GM12864 (cell line): ENCODE measurements at regions not wholly inside any gene's neighbourhood (a gene's known extent, or its start where the extent isn't known, plus 50 kb on each side); places are given as distances from the start of the nearest gene placed in this dataset.

ENCODE experiments used
- DNase-seq: peaks from one replicate; pipeline ENCODE4 v3.0.0-alpha.2; 2011; ENCODE audit warnings: low read depth
- H3K4me3 ChIP-seq: 2 replicates; pipeline ENCODE4 v1.5.1; 2011; ENCODE audit warnings: mild to moderate bottlenecking, low read depth, low read length, control low read depth
- CTCF ChIP-seq: IDR thresholded peaks from 2 replicates; pipeline ENCODE4 v1.5.1; 2011; ENCODE audit warnings: low read depth, mild to moderate bottlenecking, moderate library complexity, low read length, control low read depth, inconsistent platforms; ENCODE audit errors: missing control alignments

- no peak overlapping the region for H3K4me3 ChIP-seq
- no peak for DNase-seq
- TF ChIP-seq CTCF = no peak
Observed at GRCh38 chrX:109812236-109812635, 79.2 kb upstream of the ACSL4 start.

DNA sequence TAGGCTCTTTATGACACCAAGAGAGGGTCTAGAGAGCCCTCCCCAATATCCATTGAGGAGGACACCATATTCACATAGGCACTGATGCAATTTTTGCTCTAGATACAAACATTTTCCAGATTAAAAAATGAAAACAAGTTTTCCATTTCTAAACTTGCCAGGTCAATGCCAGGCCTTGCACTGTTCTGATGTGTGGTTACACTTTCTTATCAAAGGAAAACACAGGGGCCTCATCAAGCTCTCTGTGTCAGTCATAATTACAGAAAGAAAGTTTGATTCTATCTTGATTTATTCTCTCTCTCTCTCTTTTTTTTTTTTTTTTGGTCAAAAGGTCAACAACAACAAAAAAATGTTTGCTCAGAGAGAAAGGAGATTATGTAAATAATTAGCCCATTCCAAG lies 80.2 kb upstream of the ACSL4 start:
- H3K4me3 ChIP-seq = no peak overlapping the region
- DNase-seq = no peak
- TF ChIP-seq CTCF = no peak

DNA sequence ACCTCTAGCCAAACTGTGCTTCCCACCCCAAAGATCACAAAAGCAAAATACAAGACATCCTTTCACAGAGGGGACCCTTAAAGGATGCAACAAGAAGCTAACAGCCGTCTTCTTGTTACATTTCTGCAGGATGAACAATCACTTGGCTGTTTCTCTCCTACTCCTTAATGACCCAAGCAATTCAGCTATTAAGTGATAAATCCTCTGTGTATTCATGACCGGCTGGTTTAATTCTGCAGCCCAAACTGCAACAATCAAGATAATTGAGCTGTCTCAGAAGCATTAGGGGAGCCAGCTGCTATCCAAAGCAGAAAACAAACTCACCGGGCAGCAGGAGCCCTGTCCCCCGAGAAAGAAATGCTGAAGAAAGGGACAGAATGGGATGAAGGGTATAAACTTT lies 85.9 kb upstream of the ACSL4 start:
- TF ChIP-seq CTCF = no peak
- no peak for DNase-seq
- no peak overlapping the region for H3K4me3 ChIP-seq

- no peak for DNase-seq
- H3K4me3 ChIP-seq = no peak overlapping the region
- no peak for TF ChIP-seq CTCF
Observed at GRCh38 chrX:109822861-109823260, 89.8 kb upstream of the ACSL4 start.

- no peak for DNase-seq
- no peak for TF ChIP-seq CTCF
- no peak overlapping the region for H3K4me3 ChIP-seq
Observed at GRCh38 chrX:109826954-109827708, 94.1 kb upstream of the ACSL4 start.

- TF ChIP-seq CTCF = no peak
- H3K4me3 ChIP-seq = no peak overlapping the region
- DNase-seq = no peak
Observed at GRCh38 chrX:109827772-109828171, 94.7 kb upstream of the ACSL4 start.

GRCh38 chrX:109830157-109830703 lies 97.2 kb upstream of the ACSL4 start:
- DNase-seq = no peak
- TF ChIP-seq CTCF = no peak
- no peak overlapping the region for H3K4me3 ChIP-seq
